ENCODE measurements at regions not wholly inside any gene's neighbourhood (a gene's known extent, or its start where the extent isn't known, plus 50 kb on each side); places are given as distances from the start of the nearest gene placed in this dataset.

DNA sequence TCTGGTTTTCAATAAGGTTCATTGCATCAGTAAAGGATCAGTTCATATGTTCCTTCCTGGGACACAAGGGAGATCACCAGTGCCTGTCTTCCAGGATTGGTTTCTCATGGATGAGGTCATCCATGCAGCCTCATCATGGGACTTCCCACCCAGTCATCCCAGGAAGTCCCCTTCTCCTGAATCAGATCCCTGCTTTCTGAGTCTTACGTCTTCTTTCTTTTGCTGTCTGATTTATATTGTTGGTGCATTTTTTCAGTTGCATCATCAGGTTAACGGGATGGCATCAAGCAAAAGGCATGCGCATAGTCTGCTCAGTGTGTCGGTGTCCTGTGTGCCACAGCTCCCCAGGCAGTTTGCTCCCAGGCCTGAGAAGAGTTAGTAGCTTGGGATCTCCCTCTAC is 105.9 kb downstream of the SOX11 start:
- H3K4me3 Mint-ChIP-seq, result no peak overlapping the region
- H3K4me1 Mint-ChIP-seq, result no peaks in the 10 kb centered on the region
- POLR2A ChIA-PET, result no interaction called here
- peaks cover 0 to 6% (median 0%) of the 10 kb centered on the region in 5 donors for H3K27me3 Mint-ChIP-seq
- DNase-seq (no peak), ATAC-seq (no peak)
- H3K36me3 Mint-ChIP-seq, result no peaks in the 10 kb centered on the region
- no peak overlapping the region for H3K27ac Mint-ChIP-seq
- peaks cover 0 to 31% (median 3%) of the 10 kb centered on the region in 9 donors for H3K9me3 Mint-ChIP-seq

DNA sequence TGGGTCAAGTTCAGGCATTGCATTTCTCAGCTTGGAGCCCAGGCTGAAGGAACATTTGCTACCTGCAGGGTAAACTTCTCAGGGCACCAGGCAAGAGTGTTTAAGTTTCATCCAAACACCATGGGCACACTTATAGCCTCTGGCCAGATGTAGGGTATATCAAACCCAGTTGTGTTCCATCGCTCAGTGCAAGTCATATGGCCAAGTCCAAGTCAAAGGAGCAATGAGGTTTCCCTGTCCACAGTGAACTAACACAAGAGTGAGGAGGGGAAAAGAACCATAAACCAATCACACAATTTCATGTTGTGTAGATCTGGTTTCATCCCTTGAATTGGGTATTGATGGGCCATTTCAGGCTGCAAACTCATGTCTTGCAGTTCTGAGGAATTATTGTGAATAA is 107.2 kb downstream of the SOX11 start:
- Mint-ChIP-seq H3K4me1 (no peaks in the 10 kb centered on the region), H3K27me3 (peaks cover 0 to 6% (median 1%) of the 10 kb centered on the region in 5 donors), H3K36me3 (no peaks in the 10 kb centered on the region), H3K9me3 (peaks cover 0 to 32% (median 3%) of the 10 kb centered on the region in 9 donors), H3K4me3 (no peak overlapping the region), H3K27ac (no peak overlapping the region)
- ATAC-seq (no peak), DNase-seq (no peak)
- POLR2A ChIA-PET, result no interaction called here

GRCh38 chr2:5803547-5803946 is 111.4 kb downstream of the SOX11 start:
- Mint-ChIP-seq H3K9me3 (peaks cover 0 to 33% (median 2%) of the 10 kb centered on the region in 9 donors), H3K36me3 (no peaks in the 10 kb centered on the region), H3K27me3 (peaks cover 0 to 13% (median 2%) of the 10 kb centered on the region in 5 donors), H3K4me1 (no peaks in the 10 kb centered on the region), H3K4me3 (no peak overlapping the region), H3K27ac (no peak overlapping the region)
- ATAC-seq, result no peak
- POLR2A ChIA-PET, result no interaction called here
- DNase-seq, result no peak

- Mint-ChIP-seq H3K4me1 (no peaks in the 10 kb centered on the region), H3K27ac (no peak overlapping the region), H3K4me3 (no peak overlapping the region), H3K36me3 (no peaks in the 10 kb centered on the region), H3K27me3 (no peaks in the 10 kb centered on the region), H3K9me3 (peaks cover 0 to 6% (median 3%) of the 10 kb centered on the region in 9 donors)
- POLR2A ChIA-PET, result no interaction called here
- no peak for ATAC-seq
- no peak for DNase-seq
Measured at GRCh38 chr2:5818961-5819600, 126.9 kb downstream of the SOX11 start.

DNA sequence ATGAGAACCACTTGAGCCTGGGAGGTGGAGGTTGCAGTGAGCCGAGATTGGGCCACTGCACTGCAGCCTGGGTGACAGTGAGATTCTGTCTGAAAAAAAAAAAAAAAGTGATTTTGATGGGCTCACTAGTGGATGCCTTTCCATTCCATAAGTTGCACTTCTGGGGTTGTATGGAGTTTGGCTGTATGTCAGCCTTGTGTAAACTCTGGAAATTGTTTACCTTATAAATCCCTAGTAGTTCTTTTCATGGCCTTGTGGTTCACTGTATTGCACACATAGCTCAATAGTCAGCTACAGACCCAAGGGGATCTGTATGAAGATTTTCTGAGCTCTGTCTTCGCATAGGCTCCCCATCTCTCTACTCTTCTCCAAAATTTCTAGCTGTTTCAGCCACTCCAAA is 131.9 kb downstream of the SOX11 start:
- H3K4me3 Mint-ChIP-seq, result no peak overlapping the region
- no peaks in the 10 kb centered on the region for H3K36me3 Mint-ChIP-seq
- H3K27ac Mint-ChIP-seq, result no peak overlapping the region
- ATAC-seq, result no peak
- H3K27me3 Mint-ChIP-seq, result peaks cover 0 to 11% (median 0%) of the 10 kb centered on the region in 5 donors
- no peaks in the 10 kb centered on the region for H3K4me1 Mint-ChIP-seq
- no peak for DNase-seq
- peaks cover 0 to 8% (median 3%) of the 10 kb centered on the region in 9 donors for H3K9me3 Mint-ChIP-seq
- POLR2A ChIA-PET, result no interaction called here

- POLR2A ChIA-PET, result no interaction called here
- no peak for DNase-seq
- H3K36me3 Mint-ChIP-seq, result no peaks in the 10 kb centered on the region
- no peak overlapping the region for H3K4me3 Mint-ChIP-seq
- no peaks in the 10 kb centered on the region for H3K4me1 Mint-ChIP-seq
- no peak for ATAC-seq
- peaks cover 0 to 12% (median 0%) of the 10 kb centered on the region in 5 donors for H3K27me3 Mint-ChIP-seq
- no peak overlapping the region for H3K27ac Mint-ChIP-seq
- peaks cover 0 to 8% (median 3%) of the 10 kb centered on the region in 9 donors for H3K9me3 Mint-ChIP-seq
Measured at GRCh38 chr2:5825686-5826085, 133.5 kb downstream of the SOX11 start.

DNA sequence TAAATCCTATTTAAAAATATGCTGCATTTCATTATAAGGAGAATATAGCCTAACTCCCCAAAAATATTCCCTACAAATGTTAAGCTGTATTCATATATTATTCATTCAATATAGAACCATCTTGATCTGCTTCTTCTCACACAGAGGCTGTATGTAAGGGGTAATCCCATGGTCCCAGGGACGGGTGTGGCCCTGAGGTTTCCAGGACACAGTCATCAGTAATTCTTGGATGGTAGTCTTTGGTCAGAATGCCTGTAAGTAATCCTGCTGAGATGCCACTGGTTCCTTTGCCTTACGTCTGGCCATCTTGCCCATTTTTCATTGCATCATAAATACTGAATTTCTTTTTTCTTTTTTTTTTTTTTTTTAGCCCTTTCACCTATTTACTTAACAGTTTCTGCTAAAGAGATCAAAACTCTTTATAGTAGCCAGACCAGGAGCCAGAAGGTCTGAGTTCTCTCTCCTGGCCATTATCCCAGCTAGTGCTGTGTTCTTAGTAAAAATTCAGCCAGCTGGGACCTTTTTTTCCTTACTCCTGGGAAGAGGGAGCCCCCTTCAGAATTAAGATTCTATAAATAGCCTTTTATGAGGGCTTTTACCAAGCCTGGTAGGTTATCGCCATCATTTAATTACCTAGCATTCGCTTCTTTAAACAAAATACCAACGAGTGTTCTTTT is 134.9 kb downstream of the SOX11 start:
- POLR2A ChIA-PET, result no interaction called here
- ATAC-seq (no peak), DNase-seq (no peak)
- Mint-ChIP-seq H3K36me3 (no peaks in the 10 kb centered on the region), H3K4me1 (no peaks in the 10 kb centered on the region), H3K9me3 (peaks cover 0 to 8% (median 3%) of the 10 kb centered on the region in 9 donors), H3K27ac (no peak overlapping the region), H3K27me3 (peaks cover 0 to 12% (median 0%) of the 10 kb centered on the region in 5 donors), H3K4me3 (no peak overlapping the region)

- Mint-ChIP-seq H3K27ac (no peak overlapping the region), H3K36me3 (no peaks in the 10 kb centered on the region), H3K9me3 (peaks cover 0 to 9% (median 0%) of the 10 kb centered on the region in 9 donors), H3K4me3 (no peak overlapping the region), H3K4me1 (no peaks in the 10 kb centered on the region), H3K27me3 (no peaks in the 10 kb centered on the region)
- POLR2A ChIA-PET, result no interaction called here
- DNase-seq (no peak), ATAC-seq (no peak)
Measured at GRCh38 chr2:5834501-5834900, 142.3 kb downstream of the SOX11 start.

- H3K27ac Mint-ChIP-seq, result no peak overlapping the region
- ATAC-seq (no peak), DNase-seq (no peak)
- no peaks in the 10 kb centered on the region for H3K36me3 Mint-ChIP-seq
- H3K27me3 Mint-ChIP-seq, result peaks cover 0 to 22% (median 3%) of the 10 kb centered on the region in 5 donors
- H3K4me3 Mint-ChIP-seq, result no peak overlapping the region
- H3K4me1 Mint-ChIP-seq, result no peaks in the 10 kb centered on the region
- H3K9me3 Mint-ChIP-seq, result peaks cover 0 to 10% (median 0%) of the 10 kb centered on the region in 9 donors
- POLR2A ChIA-PET, result no interaction called here
Measured at GRCh38 chr2:5839550-5839949, 147.4 kb downstream of the SOX11 start.

- H3K4me3 Mint-ChIP-seq, result no peak overlapping the region
- no peaks in the 10 kb centered on the region for H3K4me1 Mint-ChIP-seq
- peaks cover 0 to 13% (median 0%) of the 10 kb centered on the region in 9 donors for H3K9me3 Mint-ChIP-seq
- DNase-seq (no peak), ATAC-seq (no peak)
- H3K36me3 Mint-ChIP-seq, result no peaks in the 10 kb centered on the region
- POLR2A ChIA-PET, result no interaction called here
- no peak overlapping the region for H3K27ac Mint-ChIP-seq
- peaks cover 0 to 22% (median 3%) of the 10 kb centered on the region in 5 donors for H3K27me3 Mint-ChIP-seq
Measured at GRCh38 chr2:5841126-5841525, 148.9 kb downstream of the SOX11 start.

GRCh38 chr2:5842326-5842725 is 150.1 kb downstream of the SOX11 start:
- Mint-ChIP-seq H3K27ac (no peak overlapping the region), H3K27me3 (peaks cover 0 to 22% (median 3%) of the 10 kb centered on the region in 5 donors), H3K36me3 (no peaks in the 10 kb centered on the region), H3K4me3 (no peak overlapping the region), H3K4me1 (no peaks in the 10 kb centered on the region), H3K9me3 (peaks cover 0 to 10% (median 0%) of the 10 kb centered on the region in 9 donors)
- POLR2A ChIA-PET, result no interaction called here
- ATAC-seq (no peak), DNase-seq (no peak)

DNA sequence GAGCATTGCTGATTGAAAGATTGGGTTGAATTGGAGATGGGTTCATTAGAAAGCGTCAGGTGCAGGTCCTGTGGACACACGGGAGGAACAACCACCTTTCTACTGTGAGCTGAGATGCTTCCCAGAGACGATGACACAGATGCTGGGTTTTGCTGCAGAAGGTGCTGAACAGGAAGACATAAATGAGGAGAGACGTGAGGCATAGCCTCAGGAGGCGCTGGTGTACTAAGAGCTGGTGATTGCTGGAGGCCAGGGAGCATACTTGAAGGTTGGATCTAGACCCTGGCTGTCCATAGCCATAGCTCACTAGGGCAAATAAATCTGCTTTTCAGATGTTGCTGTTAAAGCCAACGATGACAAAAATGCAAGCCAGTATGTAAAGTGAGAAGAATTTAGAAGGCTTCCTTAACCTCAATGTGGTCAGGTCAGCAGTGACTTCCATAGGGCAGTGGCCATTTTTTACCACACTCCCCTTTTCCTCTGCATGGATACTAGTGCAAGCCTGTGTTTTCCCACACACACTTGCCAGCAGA is 153.7 kb downstream of the SOX11 start:
- ATAC-seq (no peak), DNase-seq (no peak)
- POLR2A ChIA-PET, result no interaction called here
- no peaks in the 10 kb centered on the region for H3K4me1 Mint-ChIP-seq
- no peak overlapping the region for H3K27ac Mint-ChIP-seq
- H3K9me3 Mint-ChIP-seq, result peaks cover 0 to 10% (median 0%) of the 10 kb centered on the region in 9 donors
- H3K27me3 Mint-ChIP-seq, result peaks cover 0 to 21% (median 3%) of the 10 kb centered on the region in 5 donors
- no peaks in the 10 kb centered on the region for H3K36me3 Mint-ChIP-seq
- H3K4me3 Mint-ChIP-seq, result no peak overlapping the region

DNA sequence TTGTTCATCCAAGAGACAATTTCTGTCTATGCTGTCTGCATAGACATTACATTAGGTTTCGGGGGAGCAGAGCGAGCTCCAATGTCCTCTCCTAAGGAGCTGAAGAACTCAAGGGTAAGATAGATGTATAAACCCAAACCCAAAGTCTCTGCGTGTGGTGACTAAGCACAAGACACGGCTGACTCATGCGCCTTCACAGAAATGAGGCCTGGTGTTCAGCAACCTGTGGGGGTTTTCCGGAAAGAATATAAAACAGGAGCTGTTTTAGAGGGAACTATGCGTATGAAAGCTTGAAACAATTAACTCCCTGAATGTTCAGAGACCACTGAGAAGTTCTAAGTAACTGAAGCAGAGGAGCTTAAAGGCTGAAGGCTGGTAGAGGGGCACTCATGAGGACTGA is 154.7 kb downstream of the SOX11 start:
- H3K36me3 Mint-ChIP-seq, result no peaks in the 10 kb centered on the region
- POLR2A ChIA-PET, result no interaction called here
- ATAC-seq, result no peak
- no peak for DNase-seq
- no peak overlapping the region for H3K4me3 Mint-ChIP-seq
- H3K4me1 Mint-ChIP-seq, result no peaks in the 10 kb centered on the region
- H3K27ac Mint-ChIP-seq, result no peak overlapping the region
- H3K9me3 Mint-ChIP-seq, result peaks cover 0 to 10% (median 0%) of the 10 kb centered on the region in 9 donors
- H3K27me3 Mint-ChIP-seq, result peaks cover 0 to 14% (median 3%) of the 10 kb centered on the region in 5 donors
